Mucosa of stomach (tissue), 1 donor: ENCODE measurements at regions not wholly inside any gene's neighbourhood (a gene's known extent, or its start where the extent isn't known, plus 50 kb on each side); places are given as distances from the start of the nearest gene placed in this dataset.

Source experiments
- H3K27me3 ChIP-seq: one replicate; pipeline ENCODE4 v1.7.0; 2013; ENCODE audit warnings: mild to moderate bottlenecking, low read length; ENCODE audit not compliant: control insufficient read depth, insufficient read depth
- H3K36me3 ChIP-seq: one replicate; pipeline ENCODE4 v1.7.0; 2013; ENCODE audit warnings: low read length; ENCODE audit not compliant: control insufficient read depth, insufficient read depth
- H3K4me1 ChIP-seq: one replicate; pipeline ENCODE4 v1.7.0; 2013; ENCODE audit warnings: mild to moderate bottlenecking, low read length; ENCODE audit not compliant: control insufficient read depth, insufficient read depth
- H3K4me3 ChIP-seq: one replicate; pipeline ENCODE4 v1.7.0; 2013; ENCODE audit warnings: low read length
- H3K9ac ChIP-seq: one replicate; pipeline ENCODE4 v1.7.0; 2013; ENCODE audit warnings: mild to moderate bottlenecking, low read length, moderate library complexity
- H3K9me3 ChIP-seq: one replicate; pipeline ENCODE4 v1.7.0; 2013; ENCODE audit warnings: mild to moderate bottlenecking, low read length, moderate library complexity; ENCODE audit not compliant: control insufficient read depth
- donor health status: Pancreatic carcinoma.

DNA sequence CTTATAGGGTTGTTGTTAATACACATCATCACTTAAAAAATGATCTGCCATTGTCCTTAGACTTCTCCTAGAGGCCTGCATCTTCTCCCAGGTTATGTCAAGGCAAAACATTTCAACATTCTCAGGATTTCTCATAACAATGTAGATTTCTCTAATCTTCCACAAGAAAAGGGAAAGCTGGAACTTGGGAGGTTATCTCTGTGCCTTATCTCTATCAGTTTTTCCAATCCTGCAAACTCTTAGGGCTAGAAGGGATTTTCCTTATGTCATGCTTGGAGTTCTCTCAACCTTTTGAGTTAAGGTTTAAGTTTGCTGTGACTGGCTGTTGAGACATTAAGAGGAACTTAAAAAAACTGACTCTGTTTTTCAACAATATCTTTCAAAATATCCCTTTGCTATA lies 300.6 kb upstream of the TFPI start:
- peaks cover 14% of the 10 kb centered on the region for H3K4me1 ChIP-seq
- H3K9me3 ChIP-seq: no peaks in the 10 kb centered on the region
- H3K4me3 ChIP-seq: no peak overlapping the region
- no peaks in the 10 kb centered on the region for H3K36me3 ChIP-seq
- no peak overlapping the region for H3K9ac ChIP-seq
- H3K27me3 ChIP-seq: no peaks in the 10 kb centered on the region

GRCh38 chr2:187855689-187856088 lies 301.5 kb upstream of the TFPI start:
- H3K4me1 ChIP-seq: peaks cover 14% of the 10 kb centered on the region
- H3K9ac ChIP-seq: no peak overlapping the region
- no peaks in the 10 kb centered on the region for H3K9me3 ChIP-seq
- H3K27me3 ChIP-seq: no peaks in the 10 kb centered on the region
- no peaks in the 10 kb centered on the region for H3K36me3 ChIP-seq
- H3K4me3 ChIP-seq: no peak overlapping the region

DNA sequence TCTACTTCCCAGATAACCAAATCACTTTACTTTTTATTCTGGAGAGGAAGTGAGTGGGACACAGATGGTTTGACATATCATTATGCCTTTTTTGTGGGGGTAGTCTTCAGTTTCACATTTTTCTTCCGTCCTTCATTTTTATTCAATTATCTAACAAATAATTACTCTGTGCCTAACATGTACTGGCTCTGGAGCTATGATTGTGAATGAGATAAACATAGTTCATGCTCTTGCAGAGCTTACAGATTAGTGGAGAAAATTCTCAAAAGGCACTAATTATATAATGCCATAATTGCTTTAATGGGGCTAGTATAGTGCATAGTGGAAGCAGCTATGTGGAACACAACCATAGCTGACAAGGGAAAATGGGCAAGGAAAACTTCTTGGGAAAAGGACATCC lies 303.6 kb upstream of the TFPI start:
- no peak overlapping the region for H3K9ac ChIP-seq
- H3K9me3 ChIP-seq: no peaks in the 10 kb centered on the region
- H3K27me3 ChIP-seq: no peaks in the 10 kb centered on the region
- no peaks in the 10 kb centered on the region for H3K36me3 ChIP-seq
- no peak overlapping the region for H3K4me3 ChIP-seq
- peaks cover 19% of the 10 kb centered on the region for H3K4me1 ChIP-seq

GRCh38 chr2:187862715-187863114 lies 308.5 kb upstream of the TFPI start:
- Histone ChIP-seq H3K9ac (no peak overlapping the region), H3K4me1 (peaks cover 13% of the 10 kb centered on the region), H3K36me3 (no peaks in the 10 kb centered on the region), H3K27me3 (no peaks in the 10 kb centered on the region), H3K9me3 (no peaks in the 10 kb centered on the region), H3K4me3 (no peak overlapping the region)

- Histone ChIP-seq H3K9me3 (no peaks in the 10 kb centered on the region), H3K9ac (no peak overlapping the region), H3K4me1 (peaks cover 5% of the 10 kb centered on the region), H3K36me3 (no peaks in the 10 kb centered on the region), H3K4me3 (no peak overlapping the region), H3K27me3 (no peaks in the 10 kb centered on the region)
Measured at GRCh38 chr2:187865025-187865424, 310.8 kb upstream of the TFPI start.

GRCh38 chr2:187867165-187867564 lies 312.9 kb upstream of the TFPI start:
- Histone ChIP-seq H3K4me3 (no peak overlapping the region), H3K27me3 (no peaks in the 10 kb centered on the region), H3K9me3 (no peaks in the 10 kb centered on the region), H3K9ac (no peak overlapping the region), H3K4me1 (peaks cover 5% of the 10 kb centered on the region), H3K36me3 (no peaks in the 10 kb centered on the region)

DNA sequence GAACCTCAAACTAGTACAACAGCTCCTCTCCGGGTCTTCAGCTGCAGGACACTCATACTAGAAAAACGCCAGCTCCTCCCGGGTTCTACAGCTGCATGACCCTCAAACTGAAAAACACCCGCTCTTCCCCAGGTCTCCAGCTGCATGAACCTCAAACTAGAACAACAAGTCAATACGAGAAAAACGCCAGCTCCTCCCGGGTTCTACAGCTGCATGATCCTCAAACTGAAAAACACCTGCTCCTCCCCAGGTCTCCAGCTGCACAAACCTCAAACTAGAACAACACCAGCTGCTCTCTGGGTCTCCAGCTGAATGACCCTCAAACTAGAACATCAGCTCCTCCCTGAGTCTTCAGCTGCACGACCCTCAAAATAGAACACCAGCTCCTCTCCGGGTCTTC lies 315.0 kb upstream of the TFPI start:
- Histone ChIP-seq H3K9me3 (no peaks in the 10 kb centered on the region), H3K36me3 (no peaks in the 10 kb centered on the region)

GRCh38 chr2:187871506-187871905 lies 317.3 kb upstream of the TFPI start:
- no peak overlapping the region for H3K9ac ChIP-seq
- no peaks in the 10 kb centered on the region for H3K36me3 ChIP-seq
- no peak overlapping the region for H3K4me3 ChIP-seq
- H3K4me1 ChIP-seq: no peaks in the 10 kb centered on the region
- H3K9me3 ChIP-seq: no peaks in the 10 kb centered on the region
- no peaks in the 10 kb centered on the region for H3K27me3 ChIP-seq

More for the DNA sequence above, 315.0 kb upstream of the TFPI start:
- Histone ChIP-seq H3K4me3 (no peak overlapping the region), H3K27me3 (no peaks in the 10 kb centered on the region), H3K9ac (no peak overlapping the region), H3K4me1 (no peaks in the 10 kb centered on the region)

DNA sequence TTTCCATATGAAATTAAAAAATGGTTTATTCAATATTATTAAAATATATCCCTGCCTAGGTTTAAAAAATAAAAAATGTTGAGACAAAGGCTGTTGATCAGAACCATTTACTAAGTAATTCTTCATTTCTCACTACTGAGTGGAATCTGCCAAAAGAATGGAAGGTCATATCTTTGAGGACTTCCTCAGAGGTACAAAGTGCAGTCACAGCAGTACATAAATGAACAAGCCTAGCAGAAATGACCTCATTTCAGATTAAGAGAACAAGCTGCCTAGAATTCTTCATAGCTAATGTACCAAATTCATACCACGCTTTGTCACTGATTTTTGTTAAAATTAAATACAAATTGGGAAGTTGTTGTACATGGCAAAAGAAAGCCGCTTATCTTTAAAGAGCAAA lies 318.9 kb upstream of the TFPI start:
- H3K36me3 ChIP-seq: no peaks in the 10 kb centered on the region
- H3K9ac ChIP-seq: no peak overlapping the region
- H3K4me1 ChIP-seq: no peaks in the 10 kb centered on the region
- no peaks in the 10 kb centered on the region for H3K27me3 ChIP-seq
- no peaks in the 10 kb centered on the region for H3K9me3 ChIP-seq
- H3K4me3 ChIP-seq: no peak overlapping the region

DNA sequence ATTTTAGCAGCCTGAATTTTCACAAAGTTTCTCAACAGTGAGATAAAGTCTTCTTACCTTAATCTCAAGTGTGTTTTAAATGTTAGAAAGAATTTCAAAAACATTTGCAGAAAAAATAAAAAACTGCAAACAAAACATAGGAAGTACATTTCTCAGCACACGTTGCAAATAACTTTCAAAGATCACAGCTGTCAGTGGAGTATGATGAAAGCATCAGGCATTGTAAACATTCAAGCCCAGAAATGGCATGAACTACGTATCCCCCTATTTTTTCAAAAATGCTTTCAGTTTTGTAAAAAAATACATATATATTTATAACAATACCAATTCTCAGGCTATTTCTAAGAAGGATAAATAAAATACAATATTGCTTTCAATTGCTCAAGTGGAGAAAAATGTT lies 320.6 kb upstream of the TFPI start:
- no peaks in the 10 kb centered on the region for H3K9me3 ChIP-seq
- no peak overlapping the region for H3K9ac ChIP-seq
- H3K4me1 ChIP-seq: no peaks in the 10 kb centered on the region
- no peaks in the 10 kb centered on the region for H3K36me3 ChIP-seq
- H3K27me3 ChIP-seq: no peaks in the 10 kb centered on the region
- H3K4me3 ChIP-seq: no peak overlapping the region

- H3K27me3 ChIP-seq: no peaks in the 10 kb centered on the region
- no peak overlapping the region for H3K9ac ChIP-seq
- H3K9me3 ChIP-seq: no peaks in the 10 kb centered on the region
- H3K4me3 ChIP-seq: no peak overlapping the region
- H3K4me1 ChIP-seq: no peaks in the 10 kb centered on the region
- no peaks in the 10 kb centered on the region for H3K36me3 ChIP-seq
Measured at GRCh38 chr2:187875261-187876141, 321.3 kb upstream of the TFPI start.

GRCh38 chr2:187876554-187876953 lies 322.3 kb upstream of the TFPI start:
- Histone ChIP-seq H3K9ac (no peak overlapping the region), H3K36me3 (no peaks in the 10 kb centered on the region), H3K4me1 (no peaks in the 10 kb centered on the region), H3K4me3 (no peak overlapping the region), H3K27me3 (no peaks in the 10 kb centered on the region), H3K9me3 (no peaks in the 10 kb centered on the region)
